Mucosa of stomach (tissue), 1 donor: ENCODE measurements at regions not wholly inside any gene's neighbourhood (a gene's known extent, or its start where the extent isn't known, plus 50 kb on each side); places are given as distances from the start of the nearest gene placed in this dataset.

ENCODE experiments used
- H3K27me3 ChIP-seq: one replicate; pipeline ENCODE4 v1.7.0; 2013; ENCODE audit warnings: mild to moderate bottlenecking, low read length; ENCODE audit not compliant: control insufficient read depth, insufficient read depth
- H3K36me3 ChIP-seq: one replicate; pipeline ENCODE4 v1.7.0; 2013; ENCODE audit warnings: low read length; ENCODE audit not compliant: control insufficient read depth, insufficient read depth
- H3K4me1 ChIP-seq: one replicate; pipeline ENCODE4 v1.7.0; 2013; ENCODE audit warnings: mild to moderate bottlenecking, low read length; ENCODE audit not compliant: control insufficient read depth, insufficient read depth
- H3K4me3 ChIP-seq: one replicate; pipeline ENCODE4 v1.7.0; 2013; ENCODE audit warnings: low read length
- H3K9ac ChIP-seq: one replicate; pipeline ENCODE4 v1.7.0; 2013; ENCODE audit warnings: mild to moderate bottlenecking, low read length, moderate library complexity
- H3K9me3 ChIP-seq: one replicate; pipeline ENCODE4 v1.7.0; 2013; ENCODE audit warnings: mild to moderate bottlenecking, low read length, moderate library complexity; ENCODE audit not compliant: control insufficient read depth
- donor health status: Pancreatic carcinoma.

DNA sequence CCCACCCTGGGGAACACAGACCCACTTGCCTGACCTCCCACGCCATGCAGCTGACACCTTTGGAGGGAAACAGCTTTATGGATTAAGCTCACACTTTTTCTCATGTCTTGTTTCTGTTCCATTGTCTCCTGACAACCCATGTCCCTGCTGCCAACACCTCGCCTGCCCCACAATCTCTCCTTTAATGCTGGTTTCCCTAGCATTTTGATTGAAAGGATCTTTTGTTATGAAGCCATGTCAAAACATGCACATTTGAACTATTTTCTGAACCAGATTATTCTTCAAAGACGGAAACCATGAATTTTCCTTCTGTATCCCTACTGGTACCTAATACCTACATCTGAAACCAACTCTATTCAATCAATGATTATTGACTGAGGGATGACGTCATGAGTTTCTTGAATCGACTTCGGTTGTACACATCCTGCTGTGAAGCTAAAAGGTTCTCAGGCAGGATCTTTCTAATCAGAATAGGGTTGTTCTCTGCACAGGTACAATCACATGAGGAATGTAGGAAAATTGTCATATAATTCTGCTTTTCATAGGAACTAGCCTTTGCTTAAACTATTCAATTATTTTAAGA lies 106.2 kb upstream of the NEBL start:
- Histone ChIP-seq H3K36me3 (no peaks in the 10 kb centered on the region), H3K4me1 (no peaks in the 10 kb centered on the region), H3K9me3 (no peaks in the 10 kb centered on the region), H3K4me3 (no peak overlapping the region), H3K9ac (no peak overlapping the region), H3K27me3 (no peaks in the 10 kb centered on the region)

DNA sequence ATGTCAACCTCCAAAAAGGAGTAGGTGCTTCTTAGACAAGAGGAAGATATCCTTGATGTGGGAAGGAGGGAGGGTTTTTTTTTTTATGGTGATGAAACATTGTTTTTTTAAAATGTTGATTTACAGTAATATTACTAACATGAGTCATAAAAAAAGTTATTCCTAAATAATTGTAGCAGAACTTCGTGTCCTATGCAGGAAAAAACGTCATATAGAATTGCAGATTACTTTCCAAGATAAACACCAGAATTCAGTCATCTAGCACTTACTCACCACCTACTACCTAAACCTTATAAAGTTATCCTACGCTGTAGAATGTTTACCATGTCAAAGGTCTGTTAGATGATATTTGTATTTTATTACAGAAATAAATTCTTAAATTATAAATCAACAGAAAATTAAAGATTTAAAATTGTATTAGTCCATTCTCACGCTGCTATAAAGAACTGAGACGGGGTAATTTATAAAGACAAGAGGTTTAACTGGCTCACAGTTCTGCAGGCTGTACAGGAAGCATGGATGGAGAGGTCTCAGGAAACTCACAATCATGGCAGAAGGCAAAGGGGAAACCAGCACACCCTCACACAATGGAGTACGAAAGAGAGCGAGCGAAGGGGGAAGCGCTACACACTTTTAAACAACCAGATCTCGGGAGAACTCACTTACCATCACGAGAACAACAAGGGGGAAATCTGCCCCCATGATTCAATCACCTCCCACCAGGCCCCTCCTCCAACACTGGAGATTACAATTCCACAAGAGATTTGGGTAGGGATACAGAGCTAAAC lies 105.2 kb upstream of the NEBL start:
- H3K36me3 ChIP-seq: no peaks in the 10 kb centered on the region
- H3K9me3 ChIP-seq: no peaks in the 10 kb centered on the region
- no peak overlapping the region for H3K4me3 ChIP-seq
- H3K9ac ChIP-seq: no peak overlapping the region
- no peaks in the 10 kb centered on the region for H3K27me3 ChIP-seq
- H3K4me1 ChIP-seq: no peaks in the 10 kb centered on the region

DNA sequence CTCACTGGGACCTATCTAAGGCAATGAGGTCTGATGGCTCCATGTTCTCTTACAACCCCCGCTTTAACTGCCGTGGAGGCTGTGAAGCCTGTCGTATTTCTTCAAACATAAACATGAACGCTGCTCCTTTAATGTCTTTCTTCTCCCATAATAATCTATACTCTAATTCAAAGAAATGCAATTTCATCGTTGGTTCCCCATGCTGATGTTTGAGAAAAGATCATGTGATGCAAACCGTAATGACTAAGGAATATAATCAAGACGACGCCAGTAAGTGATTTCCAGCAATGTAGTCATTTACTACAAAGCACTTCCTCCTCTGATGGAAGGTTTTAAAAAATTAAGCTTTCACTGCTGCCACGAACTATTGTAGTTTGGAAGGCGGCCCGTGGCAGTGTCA lies 102.6 kb upstream of the NEBL start:
- Histone ChIP-seq H3K9ac (no peak overlapping the region), H3K27me3 (no peaks in the 10 kb centered on the region), H3K9me3 (no peaks in the 10 kb centered on the region), H3K4me1 (no peaks in the 10 kb centered on the region), H3K4me3 (no peak overlapping the region), H3K36me3 (no peaks in the 10 kb centered on the region)

DNA sequence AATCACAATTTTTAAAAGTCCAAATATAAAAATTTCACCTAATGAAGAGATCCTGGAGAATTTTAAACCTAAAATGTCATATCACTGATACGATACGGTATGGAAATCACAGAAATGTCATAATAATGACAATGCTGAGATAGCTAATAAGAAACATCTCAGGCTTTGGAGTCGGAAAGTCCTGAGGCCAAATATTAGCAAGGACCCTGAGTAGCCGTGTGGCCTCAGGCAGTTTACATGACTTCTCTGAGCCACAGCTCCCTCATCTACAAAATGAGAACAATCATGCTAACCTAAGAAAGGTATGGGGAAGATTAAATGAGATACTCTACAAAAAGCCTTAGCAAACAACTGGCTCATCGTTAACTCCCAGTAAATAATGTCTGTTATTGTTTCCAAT lies 100.9 kb upstream of the NEBL start:
- Histone ChIP-seq H3K36me3 (no peaks in the 10 kb centered on the region), H3K9me3 (no peaks in the 10 kb centered on the region), H3K9ac (no peak overlapping the region), H3K27me3 (no peaks in the 10 kb centered on the region), H3K4me3 (no peak overlapping the region), H3K4me1 (no peaks in the 10 kb centered on the region)

DNA sequence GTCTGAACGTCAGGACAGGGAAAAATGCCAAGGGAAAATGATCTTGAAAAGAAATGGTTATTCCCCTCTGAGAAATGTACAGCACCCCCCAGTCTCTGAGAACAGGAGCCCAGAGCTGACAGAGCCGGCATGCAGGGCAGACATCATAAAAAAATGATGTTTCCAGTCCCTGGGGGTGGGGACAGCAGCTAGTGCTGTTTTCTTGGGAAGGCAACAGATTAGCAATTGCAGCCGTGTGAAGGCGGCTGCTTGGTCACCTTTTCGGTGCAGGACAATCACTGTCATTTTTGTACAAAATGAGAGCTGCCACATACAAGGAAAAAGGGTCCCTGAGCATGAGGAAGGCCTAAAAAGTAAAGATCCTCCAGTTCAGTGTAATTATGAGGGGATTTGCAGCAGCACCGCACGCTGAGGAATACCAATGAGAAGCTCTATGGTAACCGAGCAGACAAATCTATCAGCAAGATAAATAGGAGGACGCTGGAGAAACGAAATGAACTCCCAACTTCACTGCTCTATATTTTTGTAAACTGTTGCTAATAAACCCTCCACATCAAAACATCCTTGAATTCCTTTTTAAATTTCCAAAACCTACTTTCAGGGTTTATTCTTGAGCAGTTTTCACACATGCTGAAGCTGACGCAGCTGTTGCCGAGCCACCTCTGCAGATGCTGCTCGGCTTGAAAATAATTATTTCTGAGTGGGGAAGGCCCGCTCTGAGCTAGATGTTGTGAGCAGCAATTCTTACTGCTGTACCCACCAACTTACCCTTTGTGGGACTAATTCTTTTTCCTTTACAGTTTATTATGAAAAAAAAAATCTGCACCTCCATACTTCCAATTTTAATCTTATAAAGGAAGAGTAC lies 98.2 kb upstream of the NEBL start:
- Histone ChIP-seq H3K9ac (no peak overlapping the region), H3K4me1 (no peaks in the 10 kb centered on the region), H3K9me3 (no peaks in the 10 kb centered on the region), H3K27me3 (no peaks in the 10 kb centered on the region), H3K4me3 (no peak overlapping the region), H3K36me3 (no peaks in the 10 kb centered on the region)

DNA sequence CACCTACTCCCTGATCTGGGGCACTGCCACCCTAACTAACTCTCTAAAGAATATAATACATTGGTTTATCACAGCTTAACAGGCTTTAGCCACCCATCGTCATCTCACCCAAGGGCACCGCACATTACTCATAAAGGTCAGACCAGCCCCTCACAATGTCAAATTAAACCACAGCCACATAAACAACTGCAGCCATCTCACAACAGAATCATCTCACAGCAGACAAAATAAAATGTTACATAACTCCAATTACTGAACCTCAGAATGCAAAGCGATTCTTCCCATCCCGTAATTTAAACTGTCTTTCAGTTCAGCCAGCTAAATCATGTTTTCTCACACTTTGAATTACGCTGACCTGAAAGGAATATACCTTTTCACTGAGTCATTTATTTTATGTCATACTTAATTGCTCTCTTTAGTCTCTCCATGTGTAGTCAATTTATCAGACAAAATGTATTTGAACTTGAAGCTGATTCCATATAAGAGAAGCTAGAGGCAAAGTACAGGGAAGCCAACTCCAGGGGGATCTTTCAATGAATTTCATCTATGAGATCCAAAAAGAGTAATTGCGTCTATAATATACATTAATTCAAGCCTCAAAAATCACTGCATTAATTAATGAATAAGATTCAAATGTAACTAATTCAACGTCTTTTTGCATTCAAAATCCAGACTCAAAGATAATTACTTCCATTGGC lies 96.9 kb upstream of the NEBL start:
- H3K9ac ChIP-seq: no peak overlapping the region

DNA sequence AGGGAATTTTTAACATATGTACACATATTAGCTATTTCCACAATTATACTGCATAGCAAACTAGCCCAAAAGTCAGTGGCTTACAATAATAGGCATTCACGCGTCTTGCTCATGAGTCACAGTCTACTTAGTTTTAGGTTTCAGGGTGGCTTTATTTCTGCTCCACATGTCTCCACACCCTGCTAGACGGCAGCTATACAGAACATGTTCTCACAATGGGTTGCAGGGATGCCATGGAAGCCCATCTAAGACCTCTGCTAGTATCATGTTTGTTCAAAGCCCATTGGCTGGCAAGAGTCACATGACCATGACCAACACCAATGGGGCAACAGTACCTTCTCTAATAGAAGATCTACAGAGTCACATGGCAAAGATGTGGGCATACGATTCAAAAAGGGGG lies 96.3 kb upstream of the NEBL start:
- no peaks in the 10 kb centered on the region for H3K4me1 ChIP-seq
- H3K9ac ChIP-seq: no peak overlapping the region
- no peaks in the 10 kb centered on the region for H3K9me3 ChIP-seq
- H3K36me3 ChIP-seq: no peaks in the 10 kb centered on the region
- no peak overlapping the region for H3K4me3 ChIP-seq
- no peaks in the 10 kb centered on the region for H3K27me3 ChIP-seq

More for the DNA sequence above, 96.9 kb upstream of the NEBL start:
- Histone ChIP-seq H3K9me3 (no peaks in the 10 kb centered on the region), H3K4me1 (no peaks in the 10 kb centered on the region), H3K4me3 (no peak overlapping the region), H3K27me3 (no peaks in the 10 kb centered on the region), H3K36me3 (no peaks in the 10 kb centered on the region)

DNA sequence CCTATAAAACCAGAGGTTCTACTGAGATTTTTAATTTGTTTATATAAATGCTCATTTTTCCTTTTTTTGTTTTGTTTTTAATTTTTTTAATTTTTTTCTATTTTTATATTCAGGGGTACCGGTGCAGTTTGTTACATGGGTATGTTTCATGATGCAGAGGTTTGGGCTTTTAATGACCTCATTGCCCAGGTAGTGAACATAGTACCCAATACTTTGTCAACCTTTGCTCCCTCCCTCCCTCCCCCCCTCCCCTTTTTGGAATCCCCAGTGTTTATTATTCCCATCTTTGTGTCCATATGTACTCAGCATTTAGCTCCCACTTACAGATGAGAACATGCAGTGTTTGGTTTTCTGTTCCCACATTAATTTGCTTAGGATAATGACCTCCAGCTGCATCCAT lies 94.4 kb upstream of the NEBL start:
- H3K27me3 ChIP-seq: no peaks in the 10 kb centered on the region
- H3K9ac ChIP-seq: no peak overlapping the region
- no peaks in the 10 kb centered on the region for H3K9me3 ChIP-seq
- no peak overlapping the region for H3K4me3 ChIP-seq
- H3K4me1 ChIP-seq: no peaks in the 10 kb centered on the region
- H3K36me3 ChIP-seq: no peaks in the 10 kb centered on the region

DNA sequence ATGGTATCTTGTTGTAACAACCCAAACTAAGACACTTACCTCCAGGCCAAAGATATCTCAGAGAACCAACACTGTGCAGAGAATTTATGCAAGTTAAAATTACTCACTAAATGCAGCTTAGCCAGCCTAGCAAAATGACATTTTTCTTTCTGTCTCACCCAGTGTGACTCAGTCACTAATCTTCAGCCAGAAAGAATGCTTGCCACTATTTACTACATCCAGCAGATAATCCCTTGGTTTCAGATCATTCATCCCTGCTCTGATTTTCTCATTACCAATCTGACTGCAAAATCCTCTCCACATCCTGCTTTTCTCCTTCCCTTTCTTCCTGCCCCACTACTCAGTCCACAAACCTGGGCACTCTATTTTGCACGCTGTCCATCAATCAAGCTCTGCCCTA lies 93.5 kb upstream of the NEBL start:
- H3K27me3 ChIP-seq: no peaks in the 10 kb centered on the region

DNA sequence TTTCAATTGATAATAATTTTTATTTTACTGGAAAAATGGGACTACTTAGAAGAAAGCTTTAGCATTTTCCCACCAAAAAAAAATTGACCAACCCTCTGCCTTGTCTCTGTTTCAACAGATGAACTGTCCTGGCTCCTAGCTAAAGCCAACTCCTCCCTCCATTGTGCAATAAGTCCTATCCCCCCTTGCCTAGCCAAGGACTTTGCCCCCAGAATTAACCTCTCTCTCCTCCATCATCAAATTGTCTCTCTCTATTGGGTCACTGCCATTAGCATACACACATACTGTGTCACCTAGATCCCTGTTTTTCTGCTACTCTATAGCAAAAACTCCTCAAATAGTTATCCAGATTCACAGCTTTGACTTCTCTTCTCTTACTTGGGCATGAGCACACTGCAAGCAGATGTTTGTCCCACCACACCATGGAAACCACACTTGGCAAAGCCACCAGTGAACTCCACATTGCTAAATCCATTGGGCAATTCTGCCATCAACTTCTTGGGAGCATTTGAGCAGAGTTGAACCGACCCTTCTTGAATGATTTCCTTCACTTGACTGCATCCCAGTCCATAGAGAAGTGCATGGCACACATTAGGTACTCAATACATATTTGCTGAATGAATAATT lies 91.4 kb upstream of the NEBL start:
- Histone ChIP-seq H3K9ac (no peak overlapping the region), H3K4me1 (peaks cover 9% of the 10 kb centered on the region), H3K9me3 (no peaks in the 10 kb centered on the region), H3K4me3 (no peak overlapping the region), H3K27me3 (no peaks in the 10 kb centered on the region), H3K36me3 (no peaks in the 10 kb centered on the region)

More for the DNA sequence above, 93.5 kb upstream of the NEBL start:
- no peak overlapping the region for H3K9ac ChIP-seq
- H3K4me3 ChIP-seq: no peak overlapping the region
- H3K36me3 ChIP-seq: no peaks in the 10 kb centered on the region
- no peaks in the 10 kb centered on the region for H3K9me3 ChIP-seq
- H3K4me1 ChIP-seq: peaks cover 9% of the 10 kb centered on the region

DNA sequence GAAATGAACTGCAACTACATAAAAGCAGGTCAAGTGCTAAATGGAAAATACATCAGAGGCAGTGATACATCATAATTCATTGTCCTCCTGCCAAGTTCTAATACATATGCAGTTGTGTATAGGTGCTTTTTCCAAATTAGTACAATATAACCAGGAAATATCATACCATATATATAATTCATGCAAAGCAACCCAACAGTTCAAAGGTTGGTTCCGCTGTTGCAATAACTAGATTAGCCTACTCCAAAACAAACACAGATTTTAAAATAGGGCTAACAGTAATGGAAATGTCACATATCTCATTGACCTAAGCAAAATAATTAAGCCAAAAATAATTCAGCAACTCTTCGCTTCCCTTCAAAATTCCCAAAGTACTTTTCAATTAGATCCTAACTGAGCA lies 88.9 kb upstream of the NEBL start:
- no peaks in the 10 kb centered on the region for H3K9me3 ChIP-seq
- no peak overlapping the region for H3K4me3 ChIP-seq

More for the DNA sequence above, 88.9 kb upstream of the NEBL start:
- Histone ChIP-seq H3K9ac (no peak overlapping the region), H3K4me1 (peaks cover 9% of the 10 kb centered on the region), H3K27me3 (no peaks in the 10 kb centered on the region), H3K36me3 (no peaks in the 10 kb centered on the region)
